HEK293 (cell line): ENCODE measurements at regions not wholly inside any gene's neighbourhood (a gene's known extent, or its start where the extent isn't known, plus 50 kb on each side); places are given as distances from the start of the nearest gene placed in this dataset.

ENCODE experiments used
- CTCF ChIA-PET: fragments of 350-600 bp; formaldehyde crosslinking; extraction: SDS; loops from one replicate; lab custom pipeline; 2021; ENCODE audit warnings: antibody characterized with exemption; lab: Yijun Ruan, JAX
- POLR2A ChIA-PET: fragments of 300-600 bp; formaldehyde crosslinking; extraction: SDS; loops from one replicate; lab custom pipeline; 2020; ENCODE audit warnings: antibody characterized with exemption, inconsistent platforms; lab: Yijun Ruan, JAX
- H3K27ac ChIP-seq: fragments of 200-500 bp; sonication (Bioruptor generic); 2 replicates; pipeline ENCODE4 v1.5.1; 2014; ENCODE audit warnings: low read depth, low read length, control low read depth, inconsistent platforms; ENCODE audit errors: extremely low read depth
- H3K36me3 ChIP-seq, 2 experiments: fragments of 200-500 bp in 1 of 2; sonication (Bioruptor generic) in 1 of 2; 1 replicate in 1 of 2; 2 replicates in 1 of 2; pipeline ENCODE4 v1.5.1; 2014 to 2017; ENCODE audit warnings: inconsistent platforms in 2 of 2, low read length in 2 of 2; ENCODE audit not compliant: control insufficient read depth in 2 of 2, insufficient read depth in 1 of 2
- H3K4me1 ChIP-seq: fragments of 200-500 bp; sonication (Bioruptor generic); 2 replicates; pipeline ENCODE4 v1.5.1; 2014; ENCODE audit warnings: mild to moderate bottlenecking, low read length, inconsistent platforms; ENCODE audit not compliant: control insufficient read depth, insufficient read depth
- H3K4me3 ChIP-seq: 2 replicates; pipeline ENCODE4 v1.5.1; 2011; ENCODE audit warnings: low read depth, mild to moderate bottlenecking, control low read depth, low read length, moderate library complexity
- H3K9me3 ChIP-seq: fragments of 200-500 bp; sonication (Bioruptor generic); 2 replicates; pipeline ENCODE4 v1.5.1; 2014; ENCODE audit warnings: low read depth, low read length, inconsistent platforms; ENCODE audit not compliant: control insufficient read depth, insufficient read depth
- EGR2 ChIP-seq: fragments of 450-650 bp; formaldehyde crosslinking; IDR thresholded peaks from 2 replicates; pipeline ENCODE4 v1.5.1; 2016; ENCODE audit warnings: low read depth, missing biosample characterization, missing genetic modification characterization
- IKZF3 ChIP-seq: fragments of 450-650 bp; IDR thresholded peaks from 2 replicates; pipeline ENCODE4 v1.5.0; 2018; ENCODE audit warnings: missing biosample characterization, mild to moderate bottlenecking, missing genetic modification characterization, moderate library complexity
- MYNN ChIP-seq: fragments of 450-650 bp; formaldehyde crosslinking; IDR thresholded peaks from 2 replicates; pipeline ENCODE4 v1.5.1; 2016; ENCODE audit warnings: missing biosample characterization, missing genetic modification characterization, borderline replicate concordance
- PRDM10 ChIP-seq: fragments of 450-650 bp; formaldehyde crosslinking; IDR thresholded peaks from 2 replicates; pipeline ENCODE4 v1.5.1; 2016; ENCODE audit warnings: missing biosample characterization, missing genetic modification characterization
- REPIN1 ChIP-seq: fragments of 450-650 bp; formaldehyde crosslinking; IDR thresholded peaks from 2 replicates; pipeline ENCODE4 v1.5.1; 2017; ENCODE audit warnings: missing biosample characterization, missing genetic modification characterization, low read depth
- ZFHX2 ChIP-seq: fragments of 450-650 bp; formaldehyde crosslinking; conservative IDR thresholded peaks from 2 replicates; pipeline ENCODE4 v1.5.1; 2016; ENCODE audit warnings: missing biosample characterization, missing genetic modification characterization
- ZNF202 ChIP-seq: fragments of 450-650 bp; formaldehyde crosslinking; IDR thresholded peaks from 2 replicates; pipeline ENCODE4 v1.5.1; 2016; ENCODE audit warnings: missing biosample characterization, missing genetic modification characterization, borderline replicate concordance
- ZNF214 ChIP-seq: fragments of 450-650 bp; formaldehyde crosslinking; IDR thresholded peaks from 2 replicates; pipeline ENCODE4 v1.5.1; 2017; ENCODE audit warnings: missing biosample characterization, mild to moderate bottlenecking, missing genetic modification characterization, borderline replicate concordance
- ZNF274 ChIP-seq, 2 experiments: fragments of 200-500 bp in 1 of 2; fragments of 450-650 bp in 1 of 2; sonication (Bioruptor generic) in 1 of 2; formaldehyde crosslinking in 1 of 2; IDR thresholded peaks; 2 replicates each; pipeline versions ENCODE4 v1.5.1 to v1.6.1; 2014 to 2016; ENCODE audit warnings: borderline replicate concordance in 1 of 2, inconsistent platforms in 1 of 2, low read length in 1 of 2, missing biosample characterization in 1 of 2, missing genetic modification characterization in 1 of 2
- ZNF561 ChIP-seq: fragments of 450-650 bp; IDR thresholded peaks from 2 replicates; pipeline ENCODE4 v1.5.1; 2018; ENCODE audit warnings: missing biosample characterization, missing genetic modification characterization, borderline replicate concordance
- ZNF768 ChIP-seq: fragments of 450-650 bp; formaldehyde crosslinking; IDR thresholded peaks from 2 replicates; pipeline ENCODE4 v1.5.1; 2018; ENCODE audit warnings: missing biosample characterization, mild to moderate bottlenecking, missing genetic modification characterization
- ZNF777 ChIP-seq: fragments of 450-650 bp; formaldehyde crosslinking; IDR thresholded peaks from 2 replicates; pipeline ENCODE4 v1.5.1; 2017; ENCODE audit warnings: missing biosample characterization, missing genetic modification characterization, borderline replicate concordance
- ZNF830 ChIP-seq: fragments of 450-650 bp; IDR thresholded peaks from 2 replicates; pipeline ENCODE4 v1.5.0; 2018; ENCODE audit warnings: missing biosample characterization, missing genetic modification characterization, low read depth, mild to moderate bottlenecking, moderate library complexity
- TF ChIP-seq, protein P1 (sequence below): fragments of 450-650 bp; formaldehyde crosslinking; conservative IDR thresholded peaks from 2 replicates; pipeline ENCODE4 v1.5.1; 2016; ENCODE audit warnings: low read depth, missing biosample characterization, missing genetic modification characterization

- TF ChIP-seq ZNF777 (tag by site-specific recombination) = no peak
- no peak for TF ChIP-seq PRDM10
- no peak for TF ChIP-seq ZNF202 (tag by site-specific recombination)
- no peak for TF ChIP-seq REPIN1
- no peak for TF ChIP-seq ZNF214 (tag by site-specific recombination)
- no peak for TF ChIP-seq ZNF830 (tag by site-specific recombination)
These were observed 596.5 kb downstream of the MATN1 start (continued) for GRCh38 chr1:30126848-30127247.

DNA sequence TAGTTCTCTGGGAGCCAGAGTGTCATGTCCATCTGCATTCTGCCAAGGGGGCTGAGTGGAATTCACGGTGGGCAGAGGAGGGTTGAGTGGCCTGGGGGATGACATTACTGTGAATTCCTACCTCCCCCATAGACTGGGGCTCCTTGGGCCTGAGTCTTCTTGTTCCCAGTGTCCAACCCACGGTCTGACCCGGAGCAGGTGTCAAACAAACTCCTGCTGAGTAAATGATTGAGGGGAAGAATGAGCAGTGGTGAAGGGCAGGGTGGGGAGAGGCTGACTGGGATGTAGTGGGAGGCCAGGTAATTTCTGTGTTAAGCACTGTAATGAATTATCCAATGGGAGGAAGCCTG, 597.6 kb downstream of the MATN1 start:
- TF ChIP-seq, protein P1, sequence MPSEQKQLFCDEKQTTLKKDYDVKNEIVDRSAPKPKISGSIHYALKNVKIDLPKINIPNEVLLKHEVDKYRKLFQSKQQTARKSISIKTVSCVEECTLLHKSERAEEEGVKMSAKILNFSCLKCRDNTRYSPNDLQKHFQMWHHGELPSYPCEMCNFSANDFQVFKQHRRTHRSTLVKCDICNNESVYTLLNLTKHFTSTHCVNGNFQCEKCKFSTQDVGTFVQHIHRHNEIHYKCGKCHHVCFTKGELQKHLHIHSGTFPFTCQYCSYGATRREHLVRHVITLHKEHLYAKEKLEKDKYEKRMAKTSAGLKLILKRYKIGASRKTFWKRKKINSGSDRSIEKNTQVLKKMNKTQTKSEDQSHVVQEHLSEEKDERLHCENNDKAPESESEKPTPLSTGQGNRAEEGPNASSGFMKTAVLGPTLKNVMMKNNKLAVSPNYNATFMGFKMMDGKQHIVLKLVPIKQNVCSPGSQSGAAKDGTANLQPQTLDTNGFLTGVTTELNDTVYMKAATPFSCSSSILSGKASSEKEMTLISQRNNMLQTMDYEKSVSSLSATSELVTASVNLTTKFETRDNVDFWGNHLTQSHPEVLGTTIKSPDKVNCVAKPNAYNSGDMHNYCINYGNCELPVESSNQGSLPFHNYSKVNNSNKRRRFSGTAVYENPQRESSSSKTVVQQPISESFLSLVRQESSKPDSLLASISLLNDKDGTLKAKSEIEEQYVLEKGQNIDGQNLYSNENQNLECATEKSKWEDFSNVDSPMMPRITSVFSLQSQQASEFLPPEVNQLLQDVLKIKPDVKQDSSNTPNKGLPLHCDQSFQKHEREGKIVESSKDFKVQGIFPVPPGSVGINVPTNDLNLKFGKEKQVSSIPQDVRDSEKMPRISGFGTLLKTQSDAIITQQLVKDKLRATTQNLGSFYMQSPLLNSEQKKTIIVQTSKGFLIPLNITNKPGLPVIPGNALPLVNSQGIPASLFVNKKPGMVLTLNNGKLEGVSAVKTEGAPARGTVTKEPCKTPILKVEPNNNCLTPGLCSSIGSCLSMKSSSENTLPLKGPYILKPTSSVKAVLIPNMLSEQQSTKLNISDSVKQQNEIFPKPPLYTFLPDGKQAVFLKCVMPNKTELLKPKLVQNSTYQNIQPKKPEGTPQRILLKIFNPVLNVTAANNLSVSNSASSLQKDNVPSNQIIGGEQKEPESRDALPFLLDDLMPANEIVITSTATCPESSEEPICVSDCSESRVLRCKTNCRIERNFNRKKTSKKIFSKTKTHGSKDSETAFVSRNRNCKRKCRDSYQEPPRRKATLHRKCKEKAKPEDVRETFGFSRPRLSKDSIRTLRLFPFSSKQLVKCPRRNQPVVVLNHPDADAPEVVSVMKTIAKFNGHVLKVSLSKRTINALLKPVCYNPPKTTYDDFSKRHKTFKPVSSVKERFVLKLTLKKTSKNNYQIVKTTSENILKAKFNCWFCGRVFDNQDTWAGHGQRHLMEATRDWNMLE = no peak
- TF ChIP-seq ZFHX2 (tag by site-specific recombination) = peak; percentile 82
- TF ChIP-seq ZNF274 (IDR thresholded peaks at IDR 0.05; ENCODE audit: low read length) = no peak
- no peak for TF ChIP-seq ZNF274 (tag by site-specific recombination; IDR thresholded peaks at IDR 0.05; ENCODE audit: borderline replicate concordance)
- TF ChIP-seq IKZF3 (tag by site-specific recombination) = no peak
- no peak for TF ChIP-seq ZNF768 (tag by site-specific recombination)
- peak; percentile 88 for TF ChIP-seq EGR2 (tag by site-specific recombination)
- no peak for TF ChIP-seq ZNF561
- no peak for TF ChIP-seq MYNN (tag by site-specific recombination)
- no peaks in the 10 kb centered on the region for H3K9me3 ChIP-seq
- ChIA-PET CTCF (interaction anchor here (1.0 kb wide), 1 partner anchor 255 kb away, joined by 3 read pairs; no protein-coding TSS in a partner anchor), POLR2A (no interaction called here)
- no peak overlapping the region for H3K4me3 ChIP-seq
- H3K27ac ChIP-seq = no peak overlapping the region
- no peaks in the 10 kb centered on the region for H3K36me3 ChIP-seq
- H3K4me1 ChIP-seq = 0 out of 2 replicates have a peak, but pooled peaks cover 2% of the 10 kb centered on the region
